ENCODE measurements at regions not wholly inside any gene's neighbourhood (a gene's known extent, or its start where the extent isn't known, plus 50 kb on each side); places are given as distances from the start of the nearest gene placed in this dataset.

- WGBS (ENCODE audit: insufficient coverage, insufficient replicate concordance, low lambda C conversion rate, missing lambda C conversion rate): 0% methylated on average over 3 of the region's 3 CpGs
- CTCF ChIA-PET: no interaction called here
- H3K36me3 ChIP-seq (ENCODE audit: control insufficient read depth in 2 of 2, insufficient read depth in 2 of 2, low read length in 1 of 2): no peaks in the 10 kb centered on the region
- DNase-seq (ENCODE audit: low read depth, low spot score) (no peak), FAIRE-seq (no peak), ATAC-seq (no peak)
- no TSS peak for BruUV-seq (replicated peaks)
- POLR2A ChIA-PET: no interaction called here
- SMC1A ChIA-PET (ENCODE audit: uncharacterized antibody, unreplicated experiment): no interaction called here
- H3K27me3 ChIP-seq (replicated peaks in 1 of 2; ENCODE audit: control insufficient read depth in 2 of 2, insufficient read depth in 2 of 2, low read length in 1 of 2): no peaks in the 10 kb centered on the region
- no peak overlapping the region for H3K4me3 ChIP-seq
- no peaks in the 10 kb centered on the region for H3K79me2 ChIP-seq (ENCODE audit: control insufficient read depth, insufficient read depth, low read length)
- no peaks in the 10 kb centered on the region for H4K20me1 ChIP-seq (ENCODE audit: control insufficient read depth, insufficient read depth)
- H3K4me1 ChIP-seq (ENCODE audit: control insufficient read depth, insufficient read depth, low read length): no peaks in the 10 kb centered on the region
- H3K9ac ChIP-seq (ENCODE audit: control insufficient read depth, insufficient read depth, low read length): no peak overlapping the region
- RAD21 ChIA-PET (ENCODE audit: unreplicated experiment): no interaction called here
- in situ Hi-C loops (cut with MboI) (no loop called here), intact Hi-C loops (cut with micrococcal nuclease; ENCODE audit: unreplicated experiment) (no loop called here)
- no peak overlapping the region for H2AFZ ChIP-seq (ENCODE audit: control insufficient read depth, low read depth, low read length)
- no peak overlapping the region for H3K27ac ChIP-seq (ENCODE audit: control insufficient read depth, insufficient read depth)
- no peak overlapping the region for H3K4me2 ChIP-seq (ENCODE audit: control insufficient read depth, insufficient read depth)
- H3K9me3 ChIP-seq (replicated peaks; ENCODE audit: control insufficient read depth, insufficient read depth, low read length): no peaks in the 10 kb centered on the region
- TF ChIP-seq CBX3 (IDR thresholded peaks at IDR 0.05; ENCODE audit: borderline replicate concordance, low read depth) (no peak), CEBPB (IDR thresholded peaks at IDR 0.05; ENCODE audit: borderline replicate concordance in 1 of 2, low read depth in 2 of 2, low read length in 2 of 2) (no peak), ZBTB4 (CRISPR knock-in tag; IDR thresholded peaks at IDR 0.05) (no peak), EED (IDR thresholded peaks at IDR 0.05; ENCODE audit: low read depth) (no peak), NFXL1 (IDR thresholded peaks at IDR 0.05; ENCODE audit: borderline replicate concordance) (no peak), STAT3 (IDR thresholded peaks at IDR 0.05; ENCODE audit: low read depth, low read length) (no peak), ATF3 (IDR thresholded peaks at IDR 0.05; ENCODE audit: borderline replicate concordance, extremely low read depth, low read depth, low read length) (no peak), IRF5 (IDR thresholded peaks at IDR 0.05; ENCODE audit: borderline replicate concordance) (no peak), RAD51 (IDR thresholded peaks at IDR 0.05) (no peak), TARDBP (IDR thresholded peaks at IDR 0.05; ENCODE audit: borderline replicate concordance) (no peak), MYC (IDR thresholded peaks at IDR 0.05; ENCODE audit: insufficient read depth, insufficient read length, insufficient replicate concordance, low read length, severe bottlenecking) (no peak), NFYB (IDR thresholded peaks at IDR 0.05; ENCODE audit: insufficient read depth, low read depth, low read length) (no peak), NRF1 (conservative IDR thresholded peaks at IDR 0.05; ENCODE audit: low read depth, low read length) (no peak), POU2F2 (IDR thresholded peaks at IDR 0.05; ENCODE audit: borderline replicate concordance, low read depth, low read length) (no peak), HDAC6 (IDR thresholded peaks at IDR 0.05; ENCODE audit: unreplicated experiment) (no peak), PKNOX1 (IDR thresholded peaks at IDR 0.05) (no peak), ZNF274 (IDR thresholded peaks at IDR 0.05; ENCODE audit: insufficient read depth, insufficient read length) (no peak), SKIL (IDR thresholded peaks at IDR 0.05; ENCODE audit: low read depth, poor library complexity, severe bottlenecking) (no peak)
Measured at GRCh38 chr6:66725670-66726069, 1018.6 kb upstream of the EYS start.
